GM18861 (cell line): ENCODE measurements at regions not wholly inside any gene's neighbourhood (a gene's known extent, or its start where the extent isn't known, plus 50 kb on each side); places are given as distances from the start of the nearest gene placed in this dataset.

Source experiments
- ATAC-seq: cut with Tn5 transposase; IDR thresholded peaks from one replicate; pipeline ENCODE4 v1.9.1; 2021; ENCODE audit not compliant: unreplicated experiment

GRCh38 chr10:128604025-128604424 is 477.8 kb upstream of the MKI67 start:
- ATAC-seq = no peak

DNA sequence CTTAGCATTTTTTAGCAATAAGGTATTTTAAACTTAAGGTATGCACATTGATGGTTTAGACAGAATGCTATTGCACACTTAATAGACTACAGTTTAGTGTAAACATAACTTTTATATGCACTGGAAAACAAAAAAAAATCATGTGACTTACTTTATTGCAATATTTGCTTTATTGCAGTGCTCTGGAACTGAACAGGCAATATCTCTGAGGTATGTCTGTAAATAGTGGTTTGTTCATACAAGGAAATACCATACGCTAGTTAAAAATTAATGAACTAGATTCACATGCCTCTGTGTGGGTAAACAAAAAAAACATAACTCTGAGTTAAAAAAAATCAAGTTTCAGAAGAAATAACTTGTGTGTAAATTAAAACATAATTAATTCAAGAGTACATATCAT is 479.0 kb upstream of the MKI67 start:
- no peak for ATAC-seq

GRCh38 chr10:128606055-128606454 is 479.8 kb upstream of the MKI67 start:
- ATAC-seq = no peak

- ATAC-seq = no peak
These were observed 482.6 kb upstream of the MKI67 start for GRCh38 chr10:128608791-128609190.

- ATAC-seq = no peak
These were observed 483.2 kb upstream of the MKI67 start for GRCh38 chr10:128609460-128609859.

- ATAC-seq = no peak
These were observed 483.9 kb upstream of the MKI67 start for GRCh38 chr10:128610113-128610512.

- no peak for ATAC-seq
These were observed 486.0 kb upstream of the MKI67 start for GRCh38 chr10:128612195-128612594.

- ATAC-seq = no peak
These were observed 486.4 kb upstream of the MKI67 start for GRCh38 chr10:128612631-128613030.

GRCh38 chr10:128614016-128614605 is 487.9 kb upstream of the MKI67 start:
- no peak for ATAC-seq

GRCh38 chr10:128614802-128615553 is 488.8 kb upstream of the MKI67 start:
- no peak for ATAC-seq

DNA sequence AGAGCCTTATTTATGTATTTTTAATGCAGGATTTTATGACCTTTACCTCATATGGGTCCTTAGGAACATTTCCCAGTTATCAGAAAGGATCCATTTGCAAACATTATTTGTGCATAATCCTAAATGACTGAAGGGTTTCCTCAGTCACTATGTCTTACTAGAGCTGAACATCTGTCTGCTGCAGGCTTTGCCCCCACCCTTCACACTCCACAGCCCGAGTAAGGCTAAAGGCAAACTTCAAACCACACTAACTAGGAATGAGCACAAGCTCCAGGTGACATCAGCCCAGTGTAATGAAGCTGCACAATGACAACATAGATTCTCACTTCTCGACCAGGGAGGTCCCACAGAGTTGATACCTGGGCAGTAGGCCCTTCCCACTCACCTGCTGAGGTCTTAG is 491.3 kb upstream of the MKI67 start:
- no peak for ATAC-seq

GRCh38 chr10:128622706-128623105 is 496.5 kb upstream of the MKI67 start:
- ATAC-seq = no peak

GRCh38 chr10:128623776-128624175 is 497.6 kb upstream of the MKI67 start:
- no peak for ATAC-seq

DNA sequence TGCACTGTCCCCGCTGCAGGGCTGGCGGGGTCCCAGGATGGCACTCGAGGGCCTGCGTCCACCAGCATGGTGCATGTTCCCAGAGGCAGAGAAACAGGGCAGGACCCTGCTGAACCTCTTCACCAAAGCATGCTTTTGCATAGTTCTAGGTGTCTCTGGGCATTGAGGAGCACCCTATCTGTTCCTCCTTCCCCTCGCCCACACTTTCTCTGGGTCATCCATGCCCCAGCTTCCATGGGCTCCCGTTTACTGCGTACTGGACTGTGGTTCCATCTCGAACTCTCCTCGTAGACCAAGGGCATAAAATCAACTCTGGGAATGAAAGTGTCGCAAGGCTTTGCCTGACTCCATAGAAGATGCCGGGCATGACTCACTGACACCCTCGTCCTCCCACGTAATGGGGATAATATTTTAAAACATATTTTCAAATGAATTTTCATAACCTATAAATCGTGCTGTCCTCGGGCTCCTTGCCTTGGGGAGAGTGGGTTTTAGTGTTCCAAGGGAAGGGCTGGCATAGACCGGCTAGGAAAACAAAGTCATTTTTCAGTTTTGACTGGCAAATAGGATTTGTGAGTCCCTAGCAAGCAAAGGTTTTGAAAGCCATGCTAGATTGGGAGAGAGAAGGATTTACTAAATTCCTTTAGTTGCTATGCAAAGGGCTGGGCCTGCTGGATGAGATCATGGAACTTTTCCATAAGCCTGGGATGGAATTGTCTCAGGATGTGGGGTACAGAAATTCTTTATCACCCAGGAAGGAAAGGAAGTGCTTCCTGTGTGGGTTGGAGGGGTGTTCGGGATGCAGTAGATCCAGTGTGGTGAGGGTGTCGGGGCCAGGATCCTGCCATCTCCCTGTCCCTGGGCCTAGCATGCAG is 498.7 kb upstream of the MKI67 start:
- no peak for ATAC-seq

- no peak for ATAC-seq
These were observed 499.7 kb upstream of the MKI67 start for GRCh38 chr10:128625926-128626325.

- no peak for ATAC-seq
These were observed 500.3 kb upstream of the MKI67 start for GRCh38 chr10:128626397-128627000.

DNA sequence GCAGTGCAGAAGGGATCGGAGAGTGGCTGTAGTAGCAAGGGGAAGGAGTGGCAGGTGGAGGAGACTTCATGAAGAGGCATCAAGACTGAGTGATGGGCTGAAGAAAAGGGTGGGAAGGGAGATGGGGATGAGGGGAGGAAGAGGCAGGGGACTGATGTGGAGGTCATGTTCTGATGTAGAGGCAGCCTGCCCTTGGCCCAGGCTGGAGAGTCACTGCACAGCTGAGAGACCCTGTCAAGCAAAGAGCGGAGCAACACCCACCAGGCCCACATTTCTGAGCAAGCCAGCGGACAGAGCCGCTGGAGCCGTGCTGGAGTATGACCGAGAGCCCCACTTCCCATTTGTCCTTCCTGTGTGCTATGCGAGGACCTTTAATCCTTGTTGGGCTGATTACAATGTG is 501.6 kb upstream of the MKI67 start:
- no peak for ATAC-seq

DNA sequence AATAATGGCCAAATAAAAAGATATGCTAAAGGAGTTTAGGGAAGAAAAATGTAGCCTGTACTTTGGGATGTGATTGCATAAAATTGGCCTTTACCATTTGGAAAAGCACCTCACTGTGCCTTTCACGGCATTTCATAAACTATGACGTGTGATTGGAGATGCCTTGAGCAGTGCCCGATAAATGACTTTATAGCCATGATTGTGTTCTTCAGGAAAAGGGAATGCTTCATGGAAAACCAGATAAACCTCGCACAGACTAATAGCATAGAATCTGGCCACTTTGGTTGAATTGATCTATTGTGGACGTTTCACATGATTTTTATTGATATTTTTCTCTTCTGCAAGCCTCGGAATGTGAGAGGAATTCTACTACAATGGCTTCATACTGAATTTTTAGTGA is 502.0 kb upstream of the MKI67 start:
- ATAC-seq = no peak

DNA sequence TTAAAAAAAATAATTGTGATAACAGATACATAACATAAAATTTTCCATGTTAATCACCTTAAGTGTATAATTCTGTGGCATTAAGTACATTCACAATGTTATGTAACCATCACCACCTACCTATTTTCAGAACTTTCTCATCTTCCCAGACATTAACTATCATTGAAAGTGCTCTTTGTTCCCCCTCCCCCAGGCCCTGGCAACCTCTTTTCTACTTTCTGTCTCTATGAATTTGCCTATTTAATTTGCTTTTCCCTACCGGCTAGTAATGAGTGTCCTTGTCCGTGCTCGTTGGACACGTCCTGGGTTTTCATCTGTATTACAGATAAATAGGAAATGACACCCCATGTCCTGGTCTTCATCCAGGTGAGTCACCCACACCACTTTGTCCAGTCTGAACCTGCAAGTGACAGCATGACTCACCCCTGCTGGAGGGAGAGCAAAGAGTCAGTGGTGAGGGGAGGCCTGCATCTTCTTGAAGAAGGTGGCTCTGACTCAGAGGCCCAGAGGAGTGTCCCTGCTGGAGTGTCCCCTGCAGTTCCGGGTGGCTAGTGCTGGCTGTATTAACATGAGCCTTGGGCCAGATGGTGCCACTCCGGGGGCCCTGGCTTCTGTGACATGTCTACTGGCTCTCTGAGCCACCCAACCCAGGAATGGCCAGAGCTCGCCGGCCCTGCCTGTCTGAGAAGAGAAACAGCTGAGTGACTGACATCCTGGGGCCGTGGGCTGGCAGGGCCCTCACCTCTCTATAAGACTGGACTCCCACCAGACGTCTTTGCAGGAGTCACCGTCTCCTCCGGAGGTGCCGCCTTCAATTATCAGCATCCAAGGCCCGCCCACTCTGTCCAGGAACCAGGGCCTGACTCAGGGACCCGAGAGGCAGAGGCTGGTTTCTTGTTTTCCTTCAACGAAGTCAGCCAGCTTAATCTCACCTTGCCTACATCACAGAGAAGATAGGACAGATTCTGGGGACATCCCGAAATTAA is 503.2 kb upstream of the MKI67 start:
- ATAC-seq = no peak

DNA sequence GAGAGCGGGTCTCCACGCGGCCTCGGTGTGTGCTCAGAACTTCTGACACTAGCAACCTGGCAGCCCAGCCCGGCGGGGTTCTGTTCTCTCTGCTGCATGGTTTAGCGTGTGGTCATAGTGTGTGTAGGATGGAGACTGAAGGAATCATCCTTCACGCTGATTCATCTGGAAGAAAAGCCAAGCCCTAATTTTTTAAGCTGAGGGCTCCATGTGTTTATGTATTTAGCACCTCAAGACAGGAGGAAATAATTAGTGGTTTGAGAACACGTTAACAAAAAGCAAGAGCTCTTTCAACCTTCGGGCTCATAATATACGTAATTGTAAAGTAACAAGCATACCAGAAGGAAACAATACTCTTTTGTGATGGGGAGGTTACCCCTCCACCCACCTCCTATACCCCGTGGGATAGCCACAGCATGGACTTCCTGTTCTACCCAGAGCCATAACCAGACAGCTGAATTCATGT is 504.6 kb upstream of the MKI67 start:
- no peak for ATAC-seq
